GM12891 (cell line): ENCODE measurements at regions not wholly inside any gene's neighbourhood (a gene's known extent, or its start where the extent isn't known, plus 50 kb on each side); places are given as distances from the start of the nearest gene placed in this dataset.
"Not testable (repeated sequence)": the region's sequence is repeated elsewhere in the genome, so short reads cannot be mapped to it uniquely, and the experiment has no call there.

ENCODE experiments used
- DNase-seq: peaks from one replicate; pipeline ENCODE4 v3.0.0; 2011; ENCODE audit warnings: low spot score; ENCODE audit not compliant: insufficient read length
- FAIRE-seq: peaks from 2 replicates; lab custom pipeline; 2011; peaks lifted over from hg19 to GRCh38; lab: Jason Lieb, UNC
- PAX5 ChIP-seq: IDR thresholded peaks from 2 replicates; pipeline ENCODE4 v1.6.1; 2011; ENCODE audit warnings: low read length, moderate library complexity, mild to moderate bottlenecking; ENCODE audit not compliant: insufficient read depth, severe bottlenecking
- POLR2A ChIP-seq: IDR thresholded peaks from 2 replicates; pipeline ENCODE4 v1.6.1; 2011; ENCODE audit warnings: low read depth, low read length, control low read depth
- POLR2AphosphoS5 ChIP-seq: IDR thresholded peaks from 2 replicates; pipeline ENCODE4 v1.6.1; 2011; ENCODE audit warnings: low read depth, low read length, control low read depth
- POU2F2 ChIP-seq: IDR thresholded peaks from 2 replicates; pipeline ENCODE4 v1.6.1; 2011; ENCODE audit warnings: low read depth, mild to moderate bottlenecking, control low read depth, low read length, moderate library complexity
- SPI1 ChIP-seq: IDR thresholded peaks from 2 replicates; pipeline ENCODE4 v1.6.1; 2011; ENCODE audit warnings: low read depth, low read length, control low read depth
- TAF1 ChIP-seq: IDR thresholded peaks from 2 replicates; pipeline ENCODE4 v1.6.1; 2011; ENCODE audit warnings: low read depth, low read length, control low read depth

DNA sequence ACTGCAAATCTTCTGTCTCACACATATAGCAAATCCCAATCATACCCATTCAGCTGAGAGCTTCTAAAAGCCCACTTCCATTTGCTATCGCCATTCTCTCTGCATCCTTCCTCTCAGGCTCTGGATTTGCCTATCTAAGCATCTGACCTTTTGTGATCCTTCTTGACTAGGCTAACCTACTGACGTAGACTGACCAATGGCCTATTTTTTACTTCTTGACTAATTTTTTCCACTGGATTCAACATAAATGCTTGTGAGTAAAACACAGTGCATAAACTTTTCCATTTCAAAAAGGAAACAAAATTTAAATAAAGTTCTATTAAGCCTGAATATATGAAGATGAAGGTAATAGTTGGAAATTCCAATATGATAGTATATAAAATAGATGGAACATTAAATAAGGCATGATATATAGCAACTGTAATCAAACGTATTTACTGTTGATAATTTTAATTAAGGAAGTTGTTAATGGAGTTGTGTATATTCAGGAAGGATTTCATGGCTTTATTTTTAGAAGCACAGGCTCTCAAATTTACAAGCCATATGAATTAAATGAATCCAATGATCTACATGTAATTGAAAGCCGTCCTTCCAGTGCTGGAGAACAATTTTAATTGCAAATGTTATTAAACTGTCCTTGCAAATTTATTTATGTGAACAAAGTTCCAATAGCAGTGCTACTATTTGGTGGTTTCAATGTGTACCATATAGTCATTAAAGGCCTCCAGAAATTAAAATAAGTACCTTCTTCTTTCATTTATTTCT, 918.4 kb downstream of the SORCS3 start:
- FAIRE-seq (no peak), DNase-seq (no peak)
- TF ChIP-seq POLR2A = no peak
- no peak for TF ChIP-seq POLR2AphosphoS5
- TF ChIP-seq PAX5 = no peak
- no peak for TF ChIP-seq TAF1

GRCh38 chr10:105550453-105550852, 909.4 kb downstream of the SORCS3 start:
- not testable (repeated sequence) for DNase-seq, FAIRE-seq

- DNase-seq = no peak
- TF ChIP-seq POU2F2 = no peak
- FAIRE-seq = no peak
These were observed 908.6 kb downstream of the SORCS3 start for GRCh38 chr10:105549731-105550130.

GRCh38 chr10:105545101-105545500, 904.0 kb downstream of the SORCS3 start:
- TF ChIP-seq POLR2A = no peak
- no peak for TF ChIP-seq SPI1
- TF ChIP-seq PAX5 = no peak
- no peak for TF ChIP-seq POU2F2
- FAIRE-seq (no peak), DNase-seq (no peak)

DNA sequence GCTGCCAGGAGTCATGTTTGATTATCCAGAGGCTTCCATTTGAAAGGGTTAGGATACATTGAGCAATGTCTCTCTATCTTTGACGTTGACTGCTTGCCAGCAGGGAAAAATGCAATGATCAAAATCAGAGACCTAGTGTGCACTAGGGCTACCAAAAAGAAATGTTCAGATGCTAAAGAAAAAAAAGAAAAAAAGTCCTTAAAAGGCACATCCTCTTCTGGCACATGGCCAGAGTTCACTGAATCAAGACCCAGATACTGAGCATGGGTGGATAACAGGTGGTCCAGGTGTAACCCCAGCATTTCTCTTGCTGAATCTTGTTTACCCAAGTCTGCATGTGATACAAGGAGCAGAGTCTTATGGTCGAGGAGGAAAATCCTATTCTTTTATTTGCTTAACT, 899.3 kb downstream of the SORCS3 start:
- no peak for DNase-seq
- TF ChIP-seq PAX5 = no peak
- no peak for TF ChIP-seq TAF1
- no peak for TF ChIP-seq POLR2A
- TF ChIP-seq POU2F2 = no peak
- no peak for TF ChIP-seq SPI1
- no peak for TF ChIP-seq POLR2AphosphoS5
- FAIRE-seq = no peak

DNA sequence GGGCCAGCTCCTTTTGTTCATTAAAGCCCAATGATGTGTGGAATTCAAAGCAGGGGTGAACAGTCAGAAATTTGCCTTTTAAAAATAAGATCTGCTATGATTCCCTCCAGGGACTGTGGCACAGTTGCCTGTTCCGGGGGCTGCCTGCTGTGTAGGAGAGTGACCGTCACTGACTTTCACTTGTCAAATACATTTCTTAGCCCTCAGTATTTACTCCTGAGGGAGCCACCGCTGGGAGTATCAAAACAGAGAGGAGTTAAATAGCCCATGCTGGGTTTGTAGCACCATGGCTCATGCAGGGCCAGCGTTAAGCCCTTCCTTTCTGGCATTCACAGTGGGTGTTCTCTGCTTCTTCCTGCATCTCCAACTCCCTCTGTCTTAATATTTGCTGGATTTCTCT, 897.8 kb downstream of the SORCS3 start:
- no peak for FAIRE-seq
- TF ChIP-seq POLR2AphosphoS5 (no peak), POU2F2 (no peak), PAX5 (no peak), TAF1 (no peak), POLR2A (no peak), SPI1 (no peak)
- DNase-seq = no peak

DNA sequence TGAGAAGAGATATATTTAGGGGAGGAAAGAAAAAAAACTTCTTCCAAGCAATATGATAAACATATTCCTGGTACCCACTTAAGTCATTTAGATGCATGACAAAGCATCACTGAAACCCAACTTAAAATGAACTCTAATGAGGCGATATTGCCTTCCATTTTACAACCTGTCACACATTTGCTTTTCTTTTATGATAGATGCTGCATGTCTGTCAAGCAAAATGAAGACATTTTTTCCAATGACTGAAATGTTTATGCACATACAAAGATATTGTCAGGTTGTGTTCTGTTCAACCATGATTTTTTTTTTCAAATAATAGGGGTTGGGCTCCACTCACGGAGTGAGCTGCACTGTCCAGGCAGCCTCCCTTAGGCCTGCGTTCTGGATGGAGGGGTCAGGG, 894.4 kb downstream of the SORCS3 start:
- TF ChIP-seq TAF1 (no peak), PAX5 (no peak), POU2F2 (no peak), SPI1 (no peak), POLR2A (no peak), POLR2AphosphoS5 (no peak)

DNA sequence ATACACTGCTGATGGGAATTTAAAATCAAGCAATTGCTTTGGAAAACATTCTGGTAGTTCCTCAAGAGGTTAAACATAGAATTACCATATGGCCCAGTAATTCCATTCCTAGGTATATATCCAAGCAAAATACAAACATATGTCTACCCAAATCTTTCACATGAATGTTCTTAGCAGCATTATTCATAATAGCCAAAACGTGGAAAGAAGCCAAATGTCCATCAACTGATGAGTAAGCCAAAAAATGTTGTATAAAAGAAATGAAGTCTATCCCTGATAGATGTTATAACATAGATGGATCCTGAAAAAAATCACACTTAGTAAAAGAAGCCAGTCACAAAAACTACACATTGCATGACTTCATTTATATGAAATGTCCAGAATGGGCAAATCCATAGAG, 893.0 kb downstream of the SORCS3 start:
- TF ChIP-seq POU2F2 (no peak), SPI1 (no peak), POLR2AphosphoS5 (no peak), TAF1 (no peak), PAX5 (no peak), POLR2A (no peak)
- FAIRE-seq (no peak), DNase-seq (no peak)

More for the DNA sequence above, 894.4 kb downstream of the SORCS3 start:
- no peak for DNase-seq
- FAIRE-seq = no peak

- DNase-seq (no peak), FAIRE-seq (no peak)
- TF ChIP-seq SPI1 (no peak), TAF1 (no peak)
These were observed 875.4 kb downstream of the SORCS3 start for GRCh38 chr10:105516511-105516910.

DNA sequence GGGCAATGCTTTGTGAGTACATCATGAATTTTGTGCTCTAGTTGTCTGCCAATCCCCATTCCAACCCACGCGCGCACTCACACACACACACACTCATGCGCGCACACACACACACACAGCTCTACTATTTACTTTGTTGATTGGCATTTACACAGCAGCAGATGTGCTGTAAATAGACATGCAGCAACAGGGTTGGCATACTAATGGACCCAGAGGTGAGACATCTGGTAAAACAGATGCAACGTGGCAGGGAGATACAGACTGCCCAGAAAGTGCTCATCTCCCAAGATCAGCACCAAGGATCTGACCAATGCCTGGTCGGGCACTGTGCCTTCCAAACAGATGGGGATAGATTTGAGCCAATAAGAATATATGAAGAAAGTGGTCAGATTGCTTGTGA, 873.0 kb downstream of the SORCS3 start:
- TF ChIP-seq POLR2A = no peak
- TF ChIP-seq SPI1 = no peak
- TF ChIP-seq PAX5 = no peak
- TF ChIP-seq POU2F2 = no peak
- no peak for TF ChIP-seq TAF1
- no peak for TF ChIP-seq POLR2AphosphoS5
- no peak for FAIRE-seq
- DNase-seq = no peak

GRCh38 chr10:105509517-105509916, 868.4 kb downstream of the SORCS3 start:
- TF ChIP-seq TAF1 (no peak), POU2F2 (no peak), SPI1 (no peak), POLR2AphosphoS5 (no peak), POLR2A (no peak), PAX5 (no peak)
- FAIRE-seq (no peak), DNase-seq (no peak)

DNA sequence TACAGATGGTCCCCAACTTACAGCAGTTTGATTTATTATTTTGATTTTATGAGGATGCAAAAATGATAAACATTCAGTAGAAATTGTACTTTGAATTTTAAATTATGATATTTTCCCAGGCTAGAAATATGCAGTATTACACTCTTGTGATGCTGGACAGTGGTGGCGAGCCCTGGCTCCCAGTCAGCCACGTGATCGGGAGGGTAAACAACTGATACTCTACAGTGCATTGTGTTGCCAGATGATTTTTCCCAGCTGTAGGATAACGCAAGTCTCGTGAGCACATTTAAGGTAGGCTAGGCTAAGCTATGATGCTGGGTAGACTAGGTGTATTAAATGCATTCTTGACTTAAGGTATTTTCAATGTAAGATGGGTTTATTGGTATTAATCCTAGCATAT, 865.2 kb downstream of the SORCS3 start:
- DNase-seq = no peak
- no peak for FAIRE-seq
- TF ChIP-seq SPI1 = no peak
- no peak for TF ChIP-seq POLR2A
- no peak for TF ChIP-seq PAX5
- no peak for TF ChIP-seq POU2F2
- no peak for TF ChIP-seq TAF1
- no peak for TF ChIP-seq POLR2AphosphoS5
